GM23338 (cell line): ENCODE measurements at regions not wholly inside any gene's neighbourhood (a gene's known extent, or its start where the extent isn't known, plus 50 kb on each side); places are given as distances from the start of the nearest gene placed in this dataset.

Source experiments
- ATAC-seq: fragments of 200-7000 bp; cut with Tn5 transposase; 3 replicates; pipeline ENCODE4 v1.9.1; 2020
- DNase-seq: peaks from one replicate; pipeline ENCODE4 v3.0.0-alpha.2; 2015; ENCODE audit warnings: low spot score
- H2AFZ ChIP-seq: fragments of 200-600 bp; sonication (generic); 2 replicates; pipeline ENCODE4 v1.8.0; 2016; ENCODE audit warnings: antibody characterized with exemption, mild to moderate bottlenecking, moderate library complexity
- H3F3A ChIP-seq: fragments of 200-600 bp; sonication (generic); replicated peaks from 2 replicates; pipeline ENCODE4 v1.8.0; 2017; ENCODE audit warnings: antibody characterized with exemption, mixed run types, low read depth
- H3K27ac ChIP-seq: fragments of 200-600 bp; sonication (generic); 2 replicates; pipeline ENCODE4 v1.6.1; 2016; ENCODE audit warnings: low read depth
- H3K27me3 ChIP-seq: fragments of 200-600 bp; sonication (generic); 2 replicates; pipeline ENCODE4 v1.8.0; 2016; ENCODE audit warnings: mild to moderate bottlenecking, mixed run types, moderate library complexity; ENCODE audit not compliant: insufficient read depth
- H3K36me3 ChIP-seq: fragments of 200-600 bp; sonication (generic); 2 replicates; pipeline ENCODE4 v1.8.0; 2016; ENCODE audit warnings: mild to moderate bottlenecking; ENCODE audit not compliant: insufficient read depth
- H3K4me1 ChIP-seq: fragments of 200-600 bp; sonication (generic); 2 replicates; pipeline ENCODE4 v1.8.0; 2016; ENCODE audit warnings: mild to moderate bottlenecking, moderate library complexity; ENCODE audit not compliant: insufficient read depth
- H3K4me2 ChIP-seq: fragments of 200-600 bp; sonication (generic); 2 replicates; pipeline ENCODE4 v1.7.1; 2017; ENCODE audit warnings: mixed run types
- H3K4me3 ChIP-seq: fragments of 200-600 bp; sonication (generic); 2 replicates; pipeline ENCODE4 v1.6.1; 2016; ENCODE audit warnings: mixed run types
- H3K79me2 ChIP-seq: fragments of 200-600 bp; sonication (generic); replicated peaks from 2 replicates; pipeline ENCODE4 v1.8.0; 2017; ENCODE audit warnings: mild to moderate bottlenecking; ENCODE audit not compliant: insufficient read depth
- H3K9me2 ChIP-seq: fragments of 200-600 bp; sonication (generic); 2 replicates; pipeline ENCODE4 v1.8.0; 2017; ENCODE audit not compliant: insufficient read depth
- H4K20me1 ChIP-seq: fragments of 200-600 bp; sonication (generic); replicated peaks from 2 replicates; pipeline ENCODE4 v1.8.0; 2017; ENCODE audit warnings: mild to moderate bottlenecking; ENCODE audit not compliant: insufficient read depth
- H3K27ac Mint-ChIP-seq: 2 replicates; pipeline ENCODE4 v1.8.0; 2020; ENCODE audit warnings: inconsistent platforms, mild to moderate bottlenecking, moderate library complexity, mixed read lengths
- H3K27me3 Mint-ChIP-seq: 3 replicates; pipeline ENCODE4 v1.8.0; 2022; ENCODE audit warnings: low read depth, mild to moderate bottlenecking, moderate library complexity, mixed read lengths, inconsistent platforms; ENCODE audit not compliant: insufficient read depth, poor library complexity
- H3K36me3 Mint-ChIP-seq: 3 replicates; pipeline ENCODE4 v1.8.0; 2021; ENCODE audit warnings: low read depth, mild to moderate bottlenecking, inconsistent platforms, moderate library complexity, mixed read lengths
- H3K4me1 Mint-ChIP-seq: 3 replicates; pipeline ENCODE4 v1.8.0; 2020; ENCODE audit warnings: mild to moderate bottlenecking, inconsistent platforms, mixed read lengths
- H3K4me3 Mint-ChIP-seq: 3 replicates; pipeline ENCODE4 v1.8.0; 2021; ENCODE audit warnings: moderate library complexity, mild to moderate bottlenecking, inconsistent platforms, mixed read lengths
- H3K9me3 Mint-ChIP-seq: 3 replicates; pipeline ENCODE4 v1.8.0; 2020; ENCODE audit warnings: moderate library complexity, mild to moderate bottlenecking, inconsistent platforms, mixed read lengths
- EZH2phosphoT487 ChIP-seq: fragments of 200-600 bp; sonication (generic); IDR thresholded peaks from one replicate; pipeline ENCODE4 v1.8.1; 2018; ENCODE audit warnings: antibody characterized with exemption; ENCODE audit not compliant: unreplicated experiment
- JUNB ChIP-seq: IDR thresholded peaks from one replicate; pipeline ENCODE4 v1.6.1; 2016; ENCODE audit warnings: antibody characterized with exemption; ENCODE audit not compliant: unreplicated experiment
- NANOG ChIP-seq: IDR thresholded peaks from 2 replicates; pipeline ENCODE4 v1.6.1; 2016; ENCODE audit warnings: antibody characterized with exemption, borderline replicate concordance
- POLR2AphosphoS5 ChIP-seq: IDR thresholded peaks from 2 replicates; pipeline ENCODE4 v1.6.1; 2016; ENCODE audit warnings: antibody characterized with exemption, low read depth
- STAT1 ChIP-seq: IDR thresholded peaks from one replicate; pipeline ENCODE4 v1.6.1; 2016; ENCODE audit warnings: antibody characterized with exemption; ENCODE audit not compliant: unreplicated experiment
- ZNF114 ChIP-seq: fragments of 250-450 bp; sonication (Bioruptor Pico); IDR thresholded peaks from 2 replicates; pipeline ENCODE4 v1.5.0; 2020; ENCODE audit warnings: mild to moderate bottlenecking, moderate library complexity
- ZNF462 ChIP-seq: fragments of 250-450 bp; sonication (Bioruptor Pico); IDR thresholded peaks from 2 replicates; pipeline ENCODE4 v1.5.0; 2020; ENCODE audit warnings: mild to moderate bottlenecking, moderate library complexity

DNA sequence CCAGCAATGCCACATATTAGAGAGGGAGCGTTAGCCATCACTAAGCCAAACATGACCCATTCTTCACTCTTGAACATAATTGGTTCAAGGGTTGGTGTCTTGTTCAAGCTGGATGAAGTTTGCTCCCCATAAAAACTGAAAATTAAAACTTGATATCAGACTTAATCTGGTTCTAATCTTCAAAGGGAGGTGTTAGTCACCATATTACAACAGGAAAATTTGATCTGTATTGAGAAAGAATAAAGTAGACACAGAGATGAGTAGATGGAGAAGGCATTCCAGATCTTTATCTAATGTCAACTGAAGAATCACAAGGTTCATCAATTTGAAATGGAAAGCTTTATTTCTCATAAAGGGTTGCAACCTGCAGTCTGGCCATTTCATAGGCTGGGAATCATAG, 972.8 kb downstream of the HACE1 start:
- Mint-ChIP-seq H3K9me3 (no peaks in the 10 kb centered on the region), H3K4me3 (no peak overlapping the region), H3K4me1 (no peaks in the 10 kb centered on the region), H3K27me3 (peaks cover 2% of the 10 kb centered on the region), H3K36me3 (peaks cover 3% of the 10 kb centered on the region; the same call in 1 of the 3 replicates), H3K27ac (no peak overlapping the region)
- no peak overlapping the region for H3K27ac ChIP-seq
- H3K4me1 ChIP-seq, result no peaks in the 10 kb centered on the region
- no peaks in the 10 kb centered on the region for H4K20me1 ChIP-seq
- DNase-seq (no peak), ATAC-seq (no peak)
- H3K79me2 ChIP-seq, result no peaks in the 10 kb centered on the region
- TF ChIP-seq NANOG (no peak), JUNB (no peak), STAT1 (no peak), POLR2AphosphoS5 (no peak), EZH2phosphoT487 (no peak), ZNF114 (no peak)
- no peak overlapping the region for H2AFZ ChIP-seq
- H3K27me3 ChIP-seq, result no peaks in the 10 kb centered on the region
- H3K9me2 ChIP-seq, result 0 out of 2 replicates have a peak, but pooled peaks cover 7% of the 10 kb centered on the region
- no peaks in the 10 kb centered on the region for H3K36me3 ChIP-seq
- H3K4me2 ChIP-seq, result no peak overlapping the region
- H3F3A ChIP-seq, result no peaks in the 10 kb centered on the region
- no peak overlapping the region for H3K4me3 ChIP-seq

DNA sequence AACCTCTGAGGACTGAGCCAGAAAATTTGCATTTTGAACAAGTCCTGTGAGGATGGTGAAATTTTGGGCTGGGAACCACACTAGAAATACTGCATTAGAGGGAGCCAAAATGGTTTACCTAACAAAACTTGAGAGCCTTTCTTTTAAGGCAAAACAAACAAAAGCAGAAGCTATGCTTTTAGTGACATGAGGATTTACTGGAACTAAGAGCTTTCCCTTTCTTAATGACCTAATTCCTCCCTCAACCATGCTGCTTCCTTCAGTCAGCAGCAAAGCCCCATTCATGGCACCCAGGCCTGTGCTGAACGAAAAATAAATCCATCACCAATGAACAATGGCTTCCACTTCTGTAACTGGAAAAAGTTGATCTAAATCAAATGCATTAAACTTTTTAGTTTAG, 974.3 kb downstream of the HACE1 start:
- Histone ChIP-seq H3K4me1 (no peaks in the 10 kb centered on the region; the same call in 1 of the 2 replicates), H4K20me1 (no peaks in the 10 kb centered on the region), H3K36me3 (no peaks in the 10 kb centered on the region), H3K27ac (no peak overlapping the region), H3K9me2 (peaks cover 4% of the 10 kb centered on the region; the same call in 1 of the 2 replicates), H3K4me3 (no peak overlapping the region), H3K27me3 (no peaks in the 10 kb centered on the region), H2AFZ (no peak overlapping the region), H3K4me2 (no peak overlapping the region), H3K79me2 (no peaks in the 10 kb centered on the region), H3F3A (no peaks in the 10 kb centered on the region)
- Mint-ChIP-seq H3K4me3 (no peak overlapping the region), H3K36me3 (peaks cover 3% of the 10 kb centered on the region; the same call in 2 of the 3 replicates), H3K4me1 (no peaks in the 10 kb centered on the region), H3K9me3 (peaks cover 5% of the 10 kb centered on the region; the same call in 1 of the 3 replicates), H3K27ac (no peak overlapping the region), H3K27me3 (peaks cover 2% of the 10 kb centered on the region)
- DNase-seq (no peak), ATAC-seq (no peak)
- no peak for TF ChIP-seq ZNF462 (CRISPR knock-in tag)
